ENCODE measurements at regions not wholly inside any gene's neighbourhood (a gene's known extent, or its start where the extent isn't known, plus 50 kb on each side); places are given as distances from the start of the nearest gene placed in this dataset.

- no peak for ATAC-seq
- TF ChIP-seq TCF4 (CRISPR knock-in tag; IDR thresholded peaks at IDR 0.05; ENCODE audit: borderline replicate concordance) (no peak), ARNTL (CRISPR knock-in tag; IDR thresholded peaks at IDR 0.05; ENCODE audit: borderline replicate concordance, low read depth) (no peak), TOX (CRISPR knock-in tag; IDR thresholded peaks at IDR 0.05; ENCODE audit: borderline replicate concordance) (no peak), RARB (CRISPR knock-in tag; IDR thresholded peaks at IDR 0.05) (no peak), POU6F1 (CRISPR knock-in tag; IDR thresholded peaks at IDR 0.05; ENCODE audit: borderline replicate concordance, low read depth) (no peak), SNAI2 (CRISPR knock-in tag; IDR thresholded peaks at IDR 0.05) (no peak), ZNF8 (CRISPR knock-in tag; IDR thresholded peaks at IDR 0.05) (no peak), ISL1 (CRISPR knock-in tag; IDR thresholded peaks at IDR 0.05) (no peak), ZNF565 (CRISPR knock-in tag; conservative IDR thresholded peaks at IDR 0.05; ENCODE audit: low read depth) (no peak), CSDC2 (CRISPR knock-in tag; IDR thresholded peaks at IDR 0.05) (no peak), CREB5 (CRISPR knock-in tag; IDR thresholded peaks at IDR 0.05; ENCODE audit: low read depth) (no peak), TSHZ2 (CRISPR knock-in tag; IDR thresholded peaks at IDR 0.05) (no peak)
Measured at GRCh38 chr10:123560301-123561140, 105.6 kb upstream of the GPR26 start.

- TF ChIP-seq SNAI2 (CRISPR knock-in tag; IDR thresholded peaks at IDR 0.05) = no peak
- no peak for TF ChIP-seq TSHZ2 (CRISPR knock-in tag; IDR thresholded peaks at IDR 0.05)
- TF ChIP-seq RARB (CRISPR knock-in tag; IDR thresholded peaks at IDR 0.05) = no peak
- no peak for TF ChIP-seq PPARA (CRISPR knock-in tag; IDR thresholded peaks at IDR 0.05; ENCODE audit: borderline replicate concordance)
- no peak for TF ChIP-seq CSRNP3 (CRISPR knock-in tag; IDR thresholded peaks at IDR 0.05)
- no peak for TF ChIP-seq GLIS3 (CRISPR knock-in tag; IDR thresholded peaks at IDR 0.05)
- TF ChIP-seq ZFP3 (CRISPR knock-in tag; IDR thresholded peaks at IDR 0.05) = no peak
- no peak for TF ChIP-seq TCF4 (CRISPR knock-in tag; IDR thresholded peaks at IDR 0.05; ENCODE audit: borderline replicate concordance)
- TF ChIP-seq PATZ1 (CRISPR knock-in tag; IDR thresholded peaks at IDR 0.05; ENCODE audit: borderline replicate concordance) = no peak
- TF ChIP-seq TOX (CRISPR knock-in tag; IDR thresholded peaks at IDR 0.05; ENCODE audit: borderline replicate concordance) = no peak
- TF ChIP-seq BACH2 (CRISPR knock-in tag; IDR thresholded peaks at IDR 0.05; ENCODE audit: borderline replicate concordance) = no peak
- TF ChIP-seq CREB5 (CRISPR knock-in tag; IDR thresholded peaks at IDR 0.05; ENCODE audit: low read depth) = no peak
- TF ChIP-seq ZNF70 (CRISPR knock-in tag; IDR thresholded peaks at IDR 0.05) = no peak
- TF ChIP-seq ZC3H10 (CRISPR knock-in tag; IDR thresholded peaks at IDR 0.05) = no peak
- no peak for TF ChIP-seq ISL1 (CRISPR knock-in tag; IDR thresholded peaks at IDR 0.05)
- TF ChIP-seq ZFP30 (CRISPR knock-in tag; IDR thresholded peaks at IDR 0.05) = no peak
- no peak for TF ChIP-seq OSR1 (CRISPR knock-in tag; IDR thresholded peaks at IDR 0.05)
- TF ChIP-seq ZNF8 (CRISPR knock-in tag; IDR thresholded peaks at IDR 0.05) = no peak
- TF ChIP-seq ZNF565 (CRISPR knock-in tag; conservative IDR thresholded peaks at IDR 0.05; ENCODE audit: low read depth) = no peak
- ATAC-seq = no peak
Measured at GRCh38 chr10:123561141-123561440, 105.1 kb upstream of the GPR26 start.

Data from SK-N-SH treated with all-trans-retinoic acid at 6 μM for 48 hours (cell line).